ENCODE measurements at regions not wholly inside any gene's neighbourhood (a gene's known extent, or its start where the extent isn't known, plus 50 kb on each side); places are given as distances from the start of the nearest gene placed in this dataset.

GRCh38 chr21:24705201-24705600, 902.1 kb downstream of the MRPL39 start:
- no peak overlapping the region for H3K27ac ChIP-seq (ENCODE audit: extremely low read depth, low read depth, low read length)
- H3K9me3 ChIP-seq (ENCODE audit: control insufficient read depth, insufficient read depth, low read depth, low read length) = no peaks in the 10 kb centered on the region
- ChIA-PET POLR2A (no interaction called here), CTCF (no interaction called here)
- no peak overlapping the region for H3K4me3 ChIP-seq (ENCODE audit: low read depth, low read length)
- no peaks in the 10 kb centered on the region for H3K4me1 ChIP-seq (ENCODE audit: control insufficient read depth, insufficient read depth, low read length)
- TF ChIP-seq ZNF792 (tag by site-specific recombination; IDR thresholded peaks at IDR 0.05) (no peak), ZNF473 (tag by site-specific recombination; IDR thresholded peaks at IDR 0.05) (no peak), INSM2 (tag by site-specific recombination; IDR thresholded peaks at IDR 0.05) (no peak), PRDM10 (tag by site-specific recombination; IDR thresholded peaks at IDR 0.05) (no peak), ZNF274 (IDR thresholded peaks at IDR 0.05; ENCODE audit: low read length) (no peak), ZNF274 (tag by site-specific recombination; IDR thresholded peaks at IDR 0.05; ENCODE audit: borderline replicate concordance) (no peak), ZFP37 (tag by site-specific recombination; IDR thresholded peaks at IDR 0.05) (no peak), ZBTB20 (tag by site-specific recombination; IDR thresholded peaks at IDR 0.05) (no peak), ZNF580 (tag by site-specific recombination; IDR thresholded peaks at IDR 0.05) (no peak), ZNF600 (tag by site-specific recombination; IDR thresholded peaks at IDR 0.05) (no peak), ZNF791 (tag by site-specific recombination; IDR thresholded peaks at IDR 0.05) (no peak), ZNF777 (tag by site-specific recombination; IDR thresholded peaks at IDR 0.05; ENCODE audit: borderline replicate concordance) (no peak), BCL11B (tag by site-specific recombination; IDR thresholded peaks at IDR 0.05; ENCODE audit: low read depth) (no peak), SP7 (tag by site-specific recombination; IDR thresholded peaks at IDR 0.05) (no peak), ZSCAN5A (tag by site-specific recombination; IDR thresholded peaks at IDR 0.05) (no peak), ZNF311 (tag by site-specific recombination; IDR thresholded peaks at IDR 0.05; ENCODE audit: borderline replicate concordance) (no peak), ZBTB1 (tag by site-specific recombination; IDR thresholded peaks at IDR 0.05) (no peak), GFI1B (tag by site-specific recombination; IDR thresholded peaks at IDR 0.05) (no peak), ZBTB10 (tag by site-specific recombination; IDR thresholded peaks at IDR 0.05) (no peak), ZNF830 (tag by site-specific recombination; IDR thresholded peaks at IDR 0.05; ENCODE audit: low read depth) (no peak), ZNF292 (tag by site-specific recombination; IDR thresholded peaks at IDR 0.05; ENCODE audit: borderline replicate concordance, low read depth) (no peak)
- H3K36me3 ChIP-seq (ENCODE audit: control insufficient read depth in 2 of 2, insufficient read depth in 1 of 2, low read length in 2 of 2) = no peaks in the 10 kb centered on the region

All from HEK293 (cell line).